A673 (cell line): ENCODE measurements at regions not wholly inside any gene's neighbourhood (a gene's known extent, or its start where the extent isn't known, plus 50 kb on each side); places are given as distances from the start of the nearest gene placed in this dataset.

Source experiments
- CTCF ChIP-seq: fragments of 300-800, 200-600 bp; sonication (generic); conservative IDR thresholded peaks from 2 replicates; pipeline ENCODE4 v1.5.1; 2017; ENCODE audit warnings: low read depth, mild to moderate bottlenecking, antibody characterized with exemption, low read length, moderate library complexity, mixed read lengths
- EZH2 ChIP-seq: fragments of 200-600 bp; sonication (generic); IDR thresholded peaks from 2 replicates; pipeline ENCODE4 v1.6.1; 2017; ENCODE audit warnings: borderline replicate concordance, low read depth, mild to moderate bottlenecking, mixed read lengths, antibody characterized with exemption, low read length; ENCODE audit not compliant: poor library complexity, severe bottlenecking

- TF ChIP-seq CTCF (no peak), EZH2 (no peak)
Observed at GRCh38 chr11:57095417-57095816, 86.3 kb upstream of the LRRC55 start.
